Suprapubic skin (tissue), 4 donors: ENCODE measurements at regions not wholly inside any gene's neighbourhood (a gene's known extent, or its start where the extent isn't known, plus 50 kb on each side); places are given as distances from the start of the nearest gene placed in this dataset.

ENCODE experiments used
- DNase-seq, 2 donors: peaks; one replicate each; pipeline ENCODE4 v3.0.0-alpha.2; 2019; ENCODE audit warnings: low spot score in 2 of 2
- H3K27ac ChIP-seq: fragments of 200-600 bp; sonication (generic); one replicate; pipeline ENCODE4 v1.5.1; 2019
- H3K27me3 ChIP-seq: fragments of 200-600 bp; sonication (generic); one replicate; pipeline ENCODE4 v1.5.1; 2019
- H3K36me3 ChIP-seq: fragments of 200-600 bp; sonication (generic); one replicate; pipeline ENCODE4 v1.5.1; 2019
- H3K4me1 ChIP-seq: fragments of 200-600 bp; sonication (generic); one replicate; pipeline ENCODE4 v1.5.1; 2019
- H3K4me3 ChIP-seq: fragments of 200-600 bp; sonication (generic); one replicate; pipeline ENCODE4 v1.5.1; 2019; ENCODE audit warnings: mild to moderate bottlenecking
- H3K9me3 ChIP-seq: fragments of 200-600 bp; sonication (generic); one replicate; pipeline ENCODE4 v1.5.1; 2019
- CTCF ChIP-seq, 2 donors: fragments of 200-600 bp in 1 of 2; fragments of 450-650 bp in 1 of 2; sonication (generic) in 1 of 2; IDR thresholded peaks; one replicate each; pipeline ENCODE4 v1.5.1; 2016 to 2019; ENCODE audit warnings: antibody characterized with exemption in 2 of 2, mild to moderate bottlenecking in 1 of 2, moderate library complexity in 1 of 2
- EP300 ChIP-seq: sonication (generic); formaldehyde crosslinking; IDR thresholded peaks from one replicate; pipeline ENCODE4 v1.6.1; 2017; ENCODE audit warnings: antibody characterized with exemption
- POLR2A ChIP-seq, 2 donors: fragments of 450-650 bp; IDR thresholded peaks; one replicate each; pipeline ENCODE4 v1.6.1; 2017; ENCODE audit warnings: antibody characterized with exemption in 2 of 2, mild to moderate bottlenecking in 2 of 2, moderate library complexity in 2 of 2
- POLR2AphosphoS5 ChIP-seq, 3 donors: sonication (generic); formaldehyde crosslinking; IDR thresholded peaks; one replicate each; pipeline ENCODE4 v1.6.1; 2017; ENCODE audit warnings: antibody characterized with exemption in 3 of 3
- WGBS: methylation state at CpG from one replicate; pipeline ENCODE4 v1.1.5; 2018; 5-methylcytosine and 5-hydroxymethylcytosine counted together

DNA sequence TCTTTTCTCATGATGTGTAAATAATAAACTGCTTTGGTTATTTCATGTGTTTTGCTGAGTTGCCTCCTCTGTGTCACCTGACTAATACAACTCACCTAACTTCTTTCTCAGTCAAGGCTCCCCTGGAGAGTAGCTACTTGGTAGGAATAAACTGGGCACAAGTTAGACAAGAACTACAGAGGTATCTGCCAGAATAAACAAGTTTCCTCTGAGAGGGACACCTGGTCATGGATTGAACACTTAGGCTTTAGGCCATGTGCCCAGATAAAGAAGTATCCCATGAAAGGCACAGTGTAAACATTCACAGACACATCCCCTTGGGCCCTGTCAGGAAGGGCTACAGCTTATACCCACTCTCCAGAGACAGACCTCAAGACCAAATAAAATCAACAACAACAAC, 532.5 kb downstream of the KIF4B start:
- no peak overlapping the region for H3K27ac ChIP-seq
- peaks cover 4% of the 10 kb centered on the region for H3K9me3 ChIP-seq
- DNase-seq, result no peak
- no peak for TF ChIP-seq CTCF (IDR thresholded peaks at IDR 0.05)
- H3K27me3 ChIP-seq, result no peaks in the 10 kb centered on the region
- H3K36me3 ChIP-seq, result no peaks in the 10 kb centered on the region
- no peaks in the 10 kb centered on the region for H3K4me1 ChIP-seq
- H3K4me3 ChIP-seq, result no peak overlapping the region

DNA sequence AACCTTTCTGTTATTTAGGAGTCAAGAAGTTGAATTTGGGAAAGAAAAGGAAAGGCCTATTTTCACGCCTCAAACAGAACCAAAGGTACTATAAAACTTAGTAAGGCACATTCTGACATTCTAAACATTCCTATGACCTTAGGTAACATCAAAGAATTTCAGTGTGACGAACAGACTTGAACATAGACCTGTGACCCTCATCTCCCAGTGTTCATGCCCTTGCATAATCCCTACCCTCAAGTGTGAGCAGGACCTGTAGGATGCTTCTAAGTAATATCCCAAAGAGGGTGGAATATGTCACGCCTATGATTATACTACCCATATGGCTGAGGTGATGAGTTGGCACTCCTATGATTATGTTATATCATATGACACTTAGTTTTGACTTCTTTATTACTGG, 540.9 kb downstream of the KIF4B start:
- WGBS, result 68% methylated on average over 3 of the region's 3 CpGs

DNA sequence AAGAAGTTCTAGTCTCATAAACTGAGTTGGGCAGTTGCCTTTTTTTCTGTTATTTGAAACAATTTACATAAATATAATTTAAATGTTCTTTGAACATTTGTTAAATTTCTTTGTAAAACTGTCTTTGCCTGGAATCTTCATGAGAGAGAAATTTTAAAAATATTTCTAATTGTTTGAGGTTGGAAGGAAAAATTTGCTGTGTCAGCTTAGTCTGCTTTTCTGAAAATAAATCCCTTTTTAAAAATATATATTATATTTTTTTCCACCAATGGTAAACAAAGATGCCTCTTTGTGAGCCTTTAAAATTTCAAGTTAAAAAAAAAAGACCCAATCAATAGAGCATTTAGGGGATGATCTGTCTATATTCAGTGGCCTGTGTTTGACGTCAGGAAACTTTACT, 542.7 kb downstream of the KIF4B start:
- H3K27ac ChIP-seq, result no peak overlapping the region

More for the DNA sequence above, 540.9 kb downstream of the KIF4B start:
- Histone ChIP-seq H3K27ac (no peak overlapping the region), H3K9me3 (no peaks in the 10 kb centered on the region), H3K4me3 (no peak overlapping the region), H3K36me3 (no peaks in the 10 kb centered on the region), H3K4me1 (no peaks in the 10 kb centered on the region), H3K27me3 (no peaks in the 10 kb centered on the region)
- no peak for DNase-seq
- TF ChIP-seq POLR2AphosphoS5 (IDR thresholded peaks at IDR 0.05), result no peak
- no peak for TF ChIP-seq POLR2A (IDR thresholded peaks at IDR 0.05)
- TF ChIP-seq CTCF (IDR thresholded peaks at IDR 0.05), result no peak
- TF ChIP-seq EP300, result no peak

GRCh38 chr5:155556700-155557099, 543.1 kb downstream of the KIF4B start:
- H3K27me3 ChIP-seq, result no peaks in the 10 kb centered on the region
- no peaks in the 10 kb centered on the region for H3K36me3 ChIP-seq
- DNase-seq, result no peak
- H3K4me1 ChIP-seq, result no peaks in the 10 kb centered on the region
- no peaks in the 10 kb centered on the region for H3K9me3 ChIP-seq
- TF ChIP-seq POLR2AphosphoS5 (IDR thresholded peaks at IDR 0.05), result no peak
- no peak for TF ChIP-seq POLR2A (IDR thresholded peaks at IDR 0.05)
- no peak for TF ChIP-seq CTCF (IDR thresholded peaks at IDR 0.05)
- no peak for TF ChIP-seq EP300
- no peak overlapping the region for H3K4me3 ChIP-seq
- H3K27ac ChIP-seq, result no peak overlapping the region

More for the DNA sequence above, 542.7 kb downstream of the KIF4B start:
- Histone ChIP-seq H3K27me3 (no peaks in the 10 kb centered on the region), H3K36me3 (no peaks in the 10 kb centered on the region), H3K4me1 (no peaks in the 10 kb centered on the region), H3K9me3 (no peaks in the 10 kb centered on the region), H3K4me3 (no peak overlapping the region)
- TF ChIP-seq POLR2AphosphoS5 (IDR thresholded peaks at IDR 0.05), result no peak
- no peak for TF ChIP-seq CTCF (IDR thresholded peaks at IDR 0.05)
- no peak for TF ChIP-seq POLR2A (IDR thresholded peaks at IDR 0.05)
- TF ChIP-seq EP300, result no peak
- DNase-seq, result no peak
- 56% methylated on average over 1 of the region's 1 CpG for WGBS

GRCh38 chr5:155562158-155562557, 548.6 kb downstream of the KIF4B start:
- TF ChIP-seq CTCF (IDR thresholded peaks at IDR 0.05) (no peak), EP300 (no peak), POLR2AphosphoS5 (IDR thresholded peaks at IDR 0.05) (no peak)
- H3K4me3 ChIP-seq, result no peak overlapping the region
- WGBS, result 74% methylated on average over 3 of the region's 3 CpGs
- no peak for DNase-seq
- no peaks in the 10 kb centered on the region for H3K36me3 ChIP-seq
- H3K27me3 ChIP-seq, result no peaks in the 10 kb centered on the region
- H3K27ac ChIP-seq, result no peak overlapping the region
- H3K9me3 ChIP-seq, result no peaks in the 10 kb centered on the region
- H3K4me1 ChIP-seq, result no peaks in the 10 kb centered on the region
